ENCODE measurements at regions not wholly inside any gene's neighbourhood (a gene's known extent, or its start where the extent isn't known, plus 50 kb on each side); places are given as distances from the start of the nearest gene placed in this dataset.

DNA sequence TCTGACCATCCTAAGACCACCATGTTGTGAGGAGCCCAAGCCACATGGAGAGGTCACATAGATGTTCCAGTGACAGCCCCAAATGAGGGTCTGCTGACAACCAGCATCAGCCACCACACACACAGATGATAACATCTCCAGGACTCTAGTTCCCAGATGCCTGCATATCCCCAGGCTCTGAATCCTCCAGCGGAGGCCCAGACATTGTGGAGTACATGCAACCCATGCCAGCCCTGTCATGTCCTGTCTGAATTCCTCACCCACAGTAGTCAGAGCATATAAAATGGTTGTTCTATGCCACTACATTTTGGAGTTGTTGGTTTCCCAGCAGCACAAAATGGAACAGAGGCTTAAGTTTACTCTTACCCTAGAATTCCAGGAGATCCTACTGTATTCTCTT lies 122.0 kb upstream of the SLC35G4 start:
- intact Hi-C loops (cut with micrococcal nuclease): no loop called here
- no peak for ATAC-seq
- Histone ChIP-seq H4K20me1 (ENCODE audit: insufficient read depth) (no peaks in the 10 kb centered on the region), H3K4me3 (replicated peaks in 1 of 2; ENCODE audit: low read depth in 1 of 2, low read length in 2 of 2) (no peak overlapping the region), H3K9me3 (ENCODE audit: control insufficient read depth in 1 of 2, insufficient read depth in 1 of 2, low read depth in 1 of 2, low read length in 2 of 2) (no peaks in the 10 kb centered on the region), H3K9ac (ENCODE audit: low read length) (no peak overlapping the region), H3K9me2 (ENCODE audit: insufficient read depth) (no peaks in the 10 kb centered on the region), H3K36me3 (ENCODE audit: control insufficient read depth in 1 of 2, insufficient read depth in 2 of 2, low read length in 2 of 2) (no peaks in the 10 kb centered on the region), H3K4me2 (ENCODE audit: low read length) (no peak overlapping the region), H2AFZ (ENCODE audit: low read depth, low read length, poor library complexity, severe bottlenecking) (no peak overlapping the region), H3K27me3 (ENCODE audit: insufficient read depth, low read length) (peaks cover 15% of the 10 kb centered on the region), H3K4me1 (ENCODE audit: control insufficient read depth in 1 of 2, insufficient read depth in 2 of 2, low read length in 2 of 2) (no peaks in the 10 kb centered on the region), H3K27ac (ENCODE audit: low read depth, low read length) (no peak overlapping the region), H3K79me2 (ENCODE audit: insufficient read depth, low read length) (no peaks in the 10 kb centered on the region)
- CTCF ChIA-PET: no interaction called here
- POLR2A ChIA-PET: no interaction called here
- no peak for DNase-seq (ENCODE audit: low read depth, low spot score)
- RAD21 ChIA-PET (ENCODE audit: low non-redundant PET in 1 of 2, low total read pairs in 2 of 2, uncharacterized antibody in 2 of 2, unreplicated experiment in 2 of 2): no interaction called here
- BruUV-seq (replicated peaks): no TSS peak
- TF ChIP-seq TCF7L2 (IDR thresholded peaks at IDR 0.05; ENCODE audit: borderline replicate concordance, extremely low read depth, insufficient read depth, insufficient read length): no peak
- TF ChIP-seq ELF1 (IDR thresholded peaks at IDR 0.05; ENCODE audit: borderline replicate concordance, low read depth): no peak
- TF ChIP-seq, protein P1, sequence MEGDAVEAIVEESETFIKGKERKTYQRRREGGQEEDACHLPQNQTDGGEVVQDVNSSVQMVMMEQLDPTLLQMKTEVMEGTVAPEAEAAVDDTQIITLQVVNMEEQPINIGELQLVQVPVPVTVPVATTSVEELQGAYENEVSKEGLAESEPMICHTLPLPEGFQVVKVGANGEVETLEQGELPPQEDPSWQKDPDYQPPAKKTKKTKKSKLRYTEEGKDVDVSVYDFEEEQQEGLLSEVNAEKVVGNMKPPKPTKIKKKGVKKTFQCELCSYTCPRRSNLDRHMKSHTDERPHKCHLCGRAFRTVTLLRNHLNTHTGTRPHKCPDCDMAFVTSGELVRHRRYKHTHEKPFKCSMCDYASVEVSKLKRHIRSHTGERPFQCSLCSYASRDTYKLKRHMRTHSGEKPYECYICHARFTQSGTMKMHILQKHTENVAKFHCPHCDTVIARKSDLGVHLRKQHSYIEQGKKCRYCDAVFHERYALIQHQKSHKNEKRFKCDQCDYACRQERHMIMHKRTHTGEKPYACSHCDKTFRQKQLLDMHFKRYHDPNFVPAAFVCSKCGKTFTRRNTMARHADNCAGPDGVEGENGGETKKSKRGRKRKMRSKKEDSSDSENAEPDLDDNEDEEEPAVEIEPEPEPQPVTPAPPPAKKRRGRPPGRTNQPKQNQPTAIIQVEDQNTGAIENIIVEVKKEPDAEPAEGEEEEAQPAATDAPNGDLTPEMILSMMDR (IDR thresholded peaks at IDR 0.05 in 2 of 3, conservative IDR thresholded peaks at IDR 0.05 in 1 of 3; ENCODE audit: borderline replicate concordance in 1 of 3, insufficient read depth in 1 of 3, low read depth in 2 of 3, low read length in 2 of 3): no peak
- no peak for TF ChIP-seq CBX3 (IDR thresholded peaks at IDR 0.05; ENCODE audit: low read depth)
- no peak for TF ChIP-seq EZH2phosphoT487 (IDR thresholded peaks at IDR 0.05; ENCODE audit: borderline replicate concordance)
- TF ChIP-seq REST (IDR thresholded peaks at IDR 0.05; ENCODE audit: low read depth): no peak
- TF ChIP-seq POLR2AphosphoS5 (IDR thresholded peaks at IDR 0.05; ENCODE audit: low read depth, low read length): no peak

All from HCT116 (cell line).